DMS79 treated with DMSO at 0.1 percent for 48 hours (cell line): ENCODE measurements at regions not wholly inside any gene's neighbourhood (a gene's known extent, or its start where the extent isn't known, plus 50 kb on each side); places are given as distances from the start of the nearest gene placed in this dataset.

Source experiments
- DNase-seq: peaks from one replicate; lab custom pipeline; 2025; lab: John Stamatoyannopoulos, UW

GRCh38 chr10:108521827-108522492, 1357.5 kb upstream of the SORCS1 start:
- DNase-seq, result no peak

- no peak for DNase-seq
Measured at GRCh38 chr10:108515821-108516220, 1351.3 kb upstream of the SORCS1 start.

GRCh38 chr10:108500396-108500795, 1335.9 kb upstream of the SORCS1 start:
- DNase-seq, result no peak

- no peak for DNase-seq
Measured at GRCh38 chr10:108496106-108496505, 1331.6 kb upstream of the SORCS1 start.

- DNase-seq, result no peak
Measured at GRCh38 chr10:108490944-108491343, 1326.4 kb upstream of the SORCS1 start.

GRCh38 chr10:108471420-108471819, 1306.9 kb upstream of the SORCS1 start:
- DNase-seq, result no peak

GRCh38 chr10:108469940-108470339, 1305.4 kb upstream of the SORCS1 start:
- DNase-seq, result no peak

- no peak for DNase-seq
Measured at GRCh38 chr10:108465871-108466641, 1301.5 kb upstream of the SORCS1 start.

- DNase-seq, result no peak
Measured at GRCh38 chr10:108462005-108462404, 1297.5 kb upstream of the SORCS1 start.

GRCh38 chr10:108454793-108455192, 1290.3 kb upstream of the SORCS1 start:
- no peak for DNase-seq

GRCh38 chr10:108454224-108454623, 1289.7 kb upstream of the SORCS1 start:
- no peak for DNase-seq

- DNase-seq, result no peak
Measured at GRCh38 chr10:108453166-108453565, 1288.7 kb upstream of the SORCS1 start.

GRCh38 chr10:108452533-108452932, 1288.0 kb upstream of the SORCS1 start:
- no peak for DNase-seq

GRCh38 chr10:108450280-108450679, 1285.8 kb upstream of the SORCS1 start:
- DNase-seq, result no peak

- no peak for DNase-seq
Measured at GRCh38 chr10:108445746-108446145, 1281.2 kb upstream of the SORCS1 start.

- no peak for DNase-seq
Measured at GRCh38 chr10:108443636-108444035, 1279.1 kb upstream of the SORCS1 start.

- no peak for DNase-seq
Measured at GRCh38 chr10:108439397-108439796, 1274.9 kb upstream of the SORCS1 start.

GRCh38 chr10:108436096-108436495, 1271.6 kb upstream of the SORCS1 start:
- DNase-seq, result no peak

- DNase-seq, result no peak
Measured at GRCh38 chr10:108434559-108435252, 1270.2 kb upstream of the SORCS1 start.

GRCh38 chr10:108427146-108427545, 1262.6 kb upstream of the SORCS1 start:
- no peak for DNase-seq

GRCh38 chr10:108425283-108425964, 1260.9 kb upstream of the SORCS1 start:
- no peak for DNase-seq

- DNase-seq, result no peak
Measured at GRCh38 chr10:108424656-108425055, 1260.2 kb upstream of the SORCS1 start.
